GM21360 (cell line): ENCODE measurements at regions not wholly inside any gene's neighbourhood (a gene's known extent, or its start where the extent isn't known, plus 50 kb on each side); places are given as distances from the start of the nearest gene placed in this dataset.

ENCODE experiments used
- ATAC-seq: cut with Tn5 transposase; IDR thresholded peaks from one replicate; pipeline ENCODE4 v1.9.1; 2021; ENCODE audit warnings: mild to moderate bottlenecking, moderate library complexity; ENCODE audit not compliant: unreplicated experiment

DNA sequence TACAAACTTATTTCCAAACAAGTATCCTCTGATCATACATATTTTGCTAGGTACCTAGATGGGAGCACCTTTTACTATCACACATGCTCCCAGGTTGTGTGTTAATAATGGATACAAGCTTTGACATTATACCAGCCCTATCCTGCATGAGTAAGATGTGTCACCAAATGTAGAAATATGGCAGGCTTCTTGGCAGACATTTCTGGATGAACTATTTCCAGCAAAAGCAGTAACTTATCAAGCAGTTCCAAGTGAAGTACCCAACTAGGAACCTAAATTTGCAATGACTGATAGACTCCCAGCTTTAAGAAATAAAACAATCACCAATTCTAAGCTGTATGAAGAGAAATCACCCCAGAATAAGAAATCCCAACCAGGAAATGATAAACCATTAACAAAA, 103.7 kb upstream of the TMEM72 start:
- ATAC-seq = no peak

- no peak for ATAC-seq
Observed at GRCh38 chr10:44809647-44810046, 101.5 kb upstream of the TMEM72 start.

GRCh38 chr10:44811072-44811471, 100.1 kb upstream of the TMEM72 start:
- no peak for ATAC-seq

GRCh38 chr10:44813201-44813600, 97.9 kb upstream of the TMEM72 start:
- no peak for ATAC-seq

- no peak for ATAC-seq
Observed at GRCh38 chr10:44814929-44815328, 96.2 kb upstream of the TMEM72 start.

DNA sequence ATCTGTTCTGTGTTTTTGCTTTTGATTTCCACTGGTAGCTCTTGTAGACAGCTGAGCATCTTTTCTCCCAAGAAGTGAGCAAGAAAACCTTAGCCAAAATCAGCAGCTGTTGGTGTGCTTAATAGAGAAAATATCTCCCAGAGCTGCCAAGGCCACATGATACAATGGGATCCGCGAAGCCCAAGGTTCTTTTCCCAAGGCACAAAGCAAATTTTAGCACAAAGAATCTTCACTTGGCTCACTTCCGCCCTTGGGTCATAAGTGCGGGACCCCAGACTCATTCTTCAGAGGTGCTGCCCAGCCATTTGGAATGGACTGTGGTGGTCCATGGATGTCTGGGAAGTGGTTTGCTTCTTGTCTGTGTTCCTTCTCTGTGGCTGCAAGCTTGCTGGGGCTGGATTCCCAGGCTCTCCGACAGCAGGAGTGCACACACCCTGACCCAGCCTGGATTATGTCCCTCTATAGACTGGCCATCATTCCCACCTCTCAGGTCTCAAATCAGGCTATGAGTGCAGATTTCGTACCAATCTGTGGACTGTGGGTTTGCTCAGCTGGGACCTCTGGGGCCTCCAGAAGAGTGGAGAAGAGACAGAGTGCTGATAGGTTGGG, 93.0 kb upstream of the TMEM72 start:
- no peak for ATAC-seq

- no peak for ATAC-seq
Observed at GRCh38 chr10:44818701-44819127, 92.4 kb upstream of the TMEM72 start.

DNA sequence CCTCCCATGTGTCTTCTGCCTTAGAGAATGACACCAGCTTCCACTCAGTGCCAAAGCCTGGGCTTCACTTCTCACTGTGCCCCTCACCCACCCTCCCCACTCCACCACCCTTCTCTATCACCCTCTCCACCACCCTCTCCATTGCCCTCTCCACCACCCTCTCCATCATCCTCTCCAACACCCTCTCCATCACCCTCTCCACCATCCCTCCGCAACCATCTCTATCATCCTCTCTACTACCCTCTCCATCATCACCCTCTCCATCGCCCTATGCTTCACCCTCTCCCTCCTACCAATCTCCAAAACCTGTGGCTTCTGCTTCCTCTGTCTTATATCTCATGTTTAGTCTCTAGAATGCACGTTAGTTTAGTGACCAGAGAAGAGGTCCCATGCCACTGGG, 91.0 kb upstream of the TMEM72 start:
- ATAC-seq = no peak

DNA sequence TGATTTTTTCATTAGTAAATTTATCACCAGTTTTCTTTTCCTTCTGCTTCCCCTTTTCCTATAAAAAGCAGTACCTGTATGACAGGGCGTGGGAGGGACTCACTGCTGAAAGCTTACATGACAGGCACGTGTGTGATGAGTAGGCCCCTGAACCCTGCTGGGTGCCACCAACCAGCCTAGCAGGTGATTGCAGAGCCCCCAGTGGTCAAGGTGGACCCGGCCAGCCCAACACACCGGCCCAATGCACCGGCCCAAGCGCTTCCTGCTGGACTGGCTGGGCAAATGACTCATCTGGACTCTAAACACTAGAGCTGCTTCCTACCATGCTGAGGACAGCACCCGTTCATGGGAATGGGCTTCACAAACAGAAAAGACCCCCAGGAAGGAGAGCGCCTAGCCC, 89.8 kb upstream of the TMEM72 start:
- no peak for ATAC-seq

GRCh38 chr10:44822349-44822748, 88.8 kb upstream of the TMEM72 start:
- no peak for ATAC-seq

DNA sequence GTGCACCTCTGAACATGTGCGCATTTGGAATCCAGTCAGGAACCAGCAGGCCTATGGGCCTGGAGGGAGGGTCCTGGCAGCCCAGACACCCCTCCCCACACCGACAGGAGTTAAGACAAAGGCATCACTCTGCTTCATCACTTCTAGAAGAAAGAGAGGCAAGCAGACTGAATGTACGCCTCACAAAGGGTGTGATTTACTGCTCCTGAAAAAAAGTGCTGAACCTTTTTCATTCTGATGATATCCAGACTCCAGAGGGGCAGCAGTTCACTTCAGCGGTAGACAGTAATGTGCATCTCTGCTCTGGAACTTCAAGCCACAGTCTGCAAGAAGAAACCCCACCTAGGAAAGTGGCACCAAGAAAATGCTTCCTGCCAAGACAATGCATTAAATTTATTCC, 88.2 kb upstream of the TMEM72 start:
- no peak for ATAC-seq

- ATAC-seq = no peak
Observed at GRCh38 chr10:44824607-44825006, 86.5 kb upstream of the TMEM72 start.

DNA sequence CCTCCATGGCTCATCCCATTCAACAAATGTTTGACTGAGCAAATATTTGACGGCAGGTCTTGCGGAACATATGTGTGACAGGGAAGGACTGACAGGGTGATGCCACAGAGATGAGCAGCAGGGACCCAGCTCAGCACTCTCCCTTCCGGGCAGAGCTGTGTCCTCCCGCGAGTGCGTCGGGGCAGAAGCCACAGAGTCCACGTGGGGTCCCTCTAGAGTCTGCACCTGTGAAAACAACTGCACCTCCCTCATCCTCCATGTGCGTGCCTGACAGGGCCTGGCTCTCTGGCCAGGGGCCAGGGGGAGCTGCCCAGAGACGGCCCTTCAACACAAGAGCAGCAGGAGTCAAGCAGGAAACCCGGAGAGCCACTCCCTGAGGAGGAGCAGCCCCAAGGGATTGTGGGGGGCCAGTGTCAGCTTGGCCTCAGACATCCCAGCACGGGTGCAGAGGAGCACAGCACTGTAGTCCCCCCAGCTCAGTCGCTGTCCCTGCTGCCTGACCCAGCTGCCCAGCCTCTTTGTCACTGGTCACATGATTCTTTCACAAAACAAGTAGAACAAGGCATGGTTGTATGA, 83.6 kb upstream of the TMEM72 start:
- ATAC-seq = no peak

DNA sequence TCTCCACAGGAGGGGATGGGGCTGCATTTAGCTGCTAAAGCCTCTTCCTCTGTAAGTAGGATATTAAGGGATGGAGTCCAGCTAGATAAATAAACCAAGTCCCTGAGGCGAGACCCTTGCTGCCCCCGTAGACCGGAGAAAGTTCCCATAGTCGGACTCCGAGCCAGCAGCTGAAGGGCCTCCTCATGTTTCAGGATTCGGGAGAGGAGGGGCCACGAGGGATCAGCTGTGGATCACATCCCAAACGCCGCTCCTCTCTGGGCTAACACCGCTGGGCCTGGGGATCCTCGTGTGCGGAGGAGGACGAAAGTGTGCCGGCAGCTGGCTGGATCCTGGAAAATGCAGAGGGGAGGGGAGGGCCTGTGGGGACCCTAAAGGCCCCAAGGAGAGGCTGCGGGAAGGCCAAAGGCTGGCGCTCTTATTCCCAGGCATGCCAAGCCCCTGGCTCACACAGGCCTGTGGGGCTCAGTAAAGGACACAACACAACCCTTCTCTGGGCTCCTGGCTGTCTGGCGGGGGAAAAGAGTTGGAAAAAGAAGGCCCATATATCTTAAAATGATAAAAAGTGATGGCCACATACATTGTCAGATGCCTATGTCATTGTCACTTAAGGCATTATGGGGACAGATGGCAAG, 82.5 kb upstream of the TMEM72 start:
- no peak for ATAC-seq

DNA sequence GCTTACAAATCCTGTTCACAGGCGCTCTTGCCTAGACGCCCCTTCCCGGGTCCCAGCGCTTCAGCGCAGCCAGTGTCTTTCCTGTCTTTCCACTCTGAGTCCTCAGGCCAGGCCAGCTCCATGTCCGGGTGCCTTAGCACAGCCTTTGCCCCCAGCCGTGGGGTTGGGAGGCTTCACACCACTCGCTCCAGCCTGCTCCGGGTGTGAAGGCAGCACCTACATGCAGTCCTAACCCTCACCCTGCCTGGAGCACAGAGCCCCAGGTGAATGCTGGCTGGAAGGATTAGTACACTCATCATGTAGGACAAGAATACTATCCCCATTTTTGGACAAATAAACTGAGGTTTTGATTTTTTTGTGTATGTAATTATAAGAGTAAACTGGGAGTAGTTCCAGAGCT, 81.7 kb upstream of the TMEM72 start:
- ATAC-seq = no peak

GRCh38 chr10:44830022-44830421, 81.1 kb upstream of the TMEM72 start:
- ATAC-seq = no peak

GRCh38 chr10:44831581-44831980, 79.6 kb upstream of the TMEM72 start:
- no peak for ATAC-seq

GRCh38 chr10:44832595-44833390, 78.3 kb upstream of the TMEM72 start:
- ATAC-seq = no peak

DNA sequence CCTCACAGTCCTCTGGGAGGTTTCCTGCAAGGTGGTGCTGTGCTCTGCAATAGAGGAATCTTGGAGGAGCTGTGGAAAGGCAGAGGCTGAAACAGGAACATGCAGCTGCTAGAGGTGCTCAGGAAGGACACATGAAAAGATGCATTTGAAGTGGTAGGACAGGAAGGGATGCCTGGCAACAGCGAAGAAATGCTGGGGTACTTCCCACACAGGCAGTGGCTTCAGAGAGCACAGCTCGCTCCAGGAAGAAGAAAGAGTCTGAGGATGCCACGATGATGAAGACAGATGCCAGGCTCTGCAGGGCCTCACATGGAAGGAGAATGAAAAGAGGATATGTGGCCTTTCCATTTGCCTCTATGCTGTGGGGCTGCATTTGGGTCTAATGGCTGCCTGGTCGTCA, 77.0 kb upstream of the TMEM72 start:
- ATAC-seq = no peak

DNA sequence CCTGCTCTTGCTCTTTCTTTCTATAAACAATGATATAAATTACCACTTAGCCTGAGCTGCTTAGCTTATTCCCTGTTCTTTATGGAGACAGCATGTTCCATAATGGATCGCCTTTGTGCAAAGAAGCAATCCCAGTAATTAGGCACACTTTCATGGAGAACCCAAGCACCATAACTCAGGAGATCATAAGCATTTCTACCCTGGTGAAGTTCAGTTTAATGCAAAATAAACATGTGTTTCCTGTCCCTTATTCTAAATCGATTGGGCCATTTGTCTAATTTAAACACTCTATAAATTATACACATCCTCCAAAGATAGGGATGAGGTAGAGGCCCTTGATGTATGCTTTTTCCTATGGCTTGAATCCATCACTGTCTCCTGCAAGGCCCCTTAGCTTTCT, 75.8 kb upstream of the TMEM72 start:
- ATAC-seq = no peak

GRCh38 chr10:44843484-44843883, 67.7 kb upstream of the TMEM72 start:
- no peak for ATAC-seq
